T follicular helper cell (primary cell): ENCODE measurements at regions not wholly inside any gene's neighbourhood (a gene's known extent, or its start where the extent isn't known, plus 50 kb on each side); places are given as distances from the start of the nearest gene placed in this dataset.
"Not testable (repeated sequence)": the region's sequence is repeated elsewhere in the genome, so short reads cannot be mapped to it uniquely, and the experiment has no call there.

Source experiments
- DNase-seq: peaks from one replicate; pipeline ENCODE4 v3.0.0-alpha.2; 2020; ENCODE audit warnings: low read depth

DNA sequence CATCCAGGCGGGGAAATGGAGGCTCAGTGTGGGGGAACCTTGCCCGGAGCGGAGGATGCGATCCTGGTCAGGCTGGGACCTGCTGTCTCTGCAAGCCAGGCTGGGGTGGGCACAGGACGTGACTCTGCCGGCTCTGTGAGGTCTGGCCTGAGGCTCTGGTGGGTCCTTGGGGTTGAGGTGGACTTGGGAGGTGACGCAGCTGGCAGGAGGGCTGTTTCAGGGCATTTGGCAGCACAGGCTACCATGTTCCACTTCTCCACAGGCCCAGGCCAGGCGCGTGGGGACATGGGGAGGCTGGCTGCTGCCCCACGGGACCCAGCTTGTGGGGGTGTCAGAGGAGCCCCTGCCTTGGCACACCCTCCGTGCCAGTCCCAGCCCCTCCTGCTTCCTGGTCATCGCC is 1199.7 kb downstream of the BRD1 start:
- no peak for DNase-seq

DNA sequence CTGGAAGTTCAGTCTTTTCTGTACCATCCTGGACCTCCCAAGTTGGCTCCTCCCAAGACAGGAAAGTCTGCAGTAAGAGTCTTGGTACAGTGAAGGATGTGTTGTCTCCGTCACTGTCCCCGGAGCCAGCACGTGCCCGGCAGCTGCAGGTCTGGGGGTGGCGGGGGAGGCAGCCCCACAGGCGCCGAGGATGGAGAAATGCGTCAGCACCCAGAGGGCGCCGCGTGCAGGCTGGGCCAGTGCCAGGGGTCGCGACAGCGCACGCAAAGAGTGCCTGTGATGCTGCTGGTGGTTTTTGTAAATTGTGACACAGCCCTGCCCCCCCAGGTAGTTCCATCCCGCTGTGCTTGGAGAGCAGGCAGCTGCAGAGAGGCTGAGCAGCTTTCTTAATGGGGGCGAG is 1200.5 kb downstream of the BRD1 start:
- DNase-seq = no peak

GRCh38 chr22:48624401-48624800 is 1203.3 kb downstream of the BRD1 start:
- no peak for DNase-seq

- DNase-seq = no peak
Measured at GRCh38 chr22:48622891-48623545, 1204.7 kb downstream of the BRD1 start.

- DNase-seq = no peak
Measured at GRCh38 chr22:48621085-48621484, 1206.6 kb downstream of the BRD1 start.

GRCh38 chr22:48620460-48620859 is 1207.2 kb downstream of the BRD1 start:
- not testable (repeated sequence) for DNase-seq

GRCh38 chr22:48619721-48620120 is 1208.0 kb downstream of the BRD1 start:
- DNase-seq = no peak

GRCh38 chr22:48618326-48618725 is 1209.3 kb downstream of the BRD1 start:
- DNase-seq = no peak

DNA sequence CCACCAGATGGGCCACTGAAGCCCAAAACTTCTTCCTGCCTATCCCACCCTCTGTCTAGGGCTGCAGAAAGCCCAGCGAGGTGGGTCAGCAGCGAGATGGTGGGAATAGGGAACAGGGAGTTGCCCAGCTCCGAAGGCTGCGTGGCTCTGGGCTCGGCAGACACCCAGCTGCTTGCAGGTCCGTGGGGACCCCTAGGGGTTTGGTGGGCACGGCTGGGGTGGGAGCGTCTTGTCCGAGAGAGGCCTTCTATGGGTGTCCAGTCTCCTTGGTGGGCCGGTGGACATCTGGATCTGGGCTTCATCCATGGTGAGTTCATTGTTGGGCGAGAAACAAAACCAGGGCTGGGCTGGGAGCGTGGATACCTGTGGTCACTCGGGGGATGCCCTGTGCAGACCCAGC is 1211.0 kb downstream of the BRD1 start:
- DNase-seq = no peak

GRCh38 chr22:48615171-48616008 is 1212.3 kb downstream of the BRD1 start:
- no peak for DNase-seq

GRCh38 chr22:48613566-48614200 is 1214.0 kb downstream of the BRD1 start:
- no peak for DNase-seq

- DNase-seq = no peak
Measured at GRCh38 chr22:48612077-48612995, 1215.3 kb downstream of the BRD1 start.

DNA sequence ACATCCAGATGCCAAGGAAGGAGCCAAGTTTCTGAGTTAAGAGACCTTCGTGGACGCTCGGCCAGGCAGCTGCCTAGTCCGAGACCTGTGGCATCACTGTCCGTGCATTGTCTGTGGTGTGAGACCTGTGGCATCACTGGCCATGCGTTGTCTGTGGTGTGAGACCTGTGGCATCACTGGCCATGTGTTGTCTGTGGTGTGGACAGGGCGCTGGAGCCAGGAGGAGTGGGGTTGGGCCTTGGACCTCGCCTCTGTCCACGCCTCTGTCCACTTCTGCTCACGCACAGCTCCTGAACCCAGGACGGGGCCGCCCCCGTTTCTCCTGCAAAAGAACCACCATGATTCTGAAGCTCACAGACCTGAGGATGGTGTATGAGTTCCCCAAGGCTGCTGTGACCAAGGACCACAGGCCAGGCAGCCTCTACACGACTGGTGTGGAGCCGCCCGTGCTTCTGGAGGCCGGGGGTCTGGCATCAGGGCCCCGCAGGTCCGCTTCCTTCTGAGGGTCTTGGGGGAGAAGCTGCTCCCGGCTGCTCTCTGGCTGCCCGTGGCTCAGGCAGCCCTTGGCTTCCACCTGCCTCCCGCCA is 1218.3 kb downstream of the BRD1 start:
- DNase-seq = no peak

DNA sequence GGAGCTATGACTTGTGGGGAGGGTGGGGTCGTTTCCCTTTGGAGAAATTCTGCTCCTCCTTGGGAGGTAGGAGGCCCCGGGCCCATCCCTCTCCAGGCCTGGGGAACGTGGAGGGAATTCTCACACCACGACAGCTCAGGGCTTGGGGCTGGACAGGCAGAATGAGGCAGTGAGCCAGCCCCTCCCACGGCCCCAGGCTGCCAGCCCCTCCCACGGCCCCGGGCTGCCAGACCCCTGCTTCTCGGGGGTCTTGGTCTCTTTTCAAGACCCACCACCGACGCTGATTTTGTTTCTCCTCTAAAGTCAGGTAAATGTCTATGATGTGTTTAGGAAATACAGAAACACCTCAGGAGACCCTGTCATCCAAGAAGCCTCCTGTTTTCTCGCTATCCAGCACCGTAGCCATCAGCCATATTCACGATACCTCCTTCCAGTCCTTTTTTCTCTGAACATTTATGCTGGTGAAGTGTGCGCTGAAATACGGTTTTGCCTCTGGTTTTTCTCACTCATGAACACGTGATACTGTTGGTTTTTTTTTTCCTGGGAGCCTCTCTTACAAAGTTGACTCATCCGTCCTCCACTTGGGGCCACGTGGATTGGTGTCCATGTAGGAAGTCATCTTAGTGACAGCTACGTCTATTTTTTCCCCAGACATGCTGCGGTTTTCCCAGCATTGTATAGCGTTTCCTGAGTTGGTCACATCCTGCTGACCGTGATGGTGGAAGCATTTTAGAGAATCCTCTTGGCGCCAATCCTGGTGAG is 1219.6 kb downstream of the BRD1 start:
- DNase-seq = no peak

GRCh38 chr22:48606684-48607307 is 1220.9 kb downstream of the BRD1 start:
- no peak for DNase-seq

DNA sequence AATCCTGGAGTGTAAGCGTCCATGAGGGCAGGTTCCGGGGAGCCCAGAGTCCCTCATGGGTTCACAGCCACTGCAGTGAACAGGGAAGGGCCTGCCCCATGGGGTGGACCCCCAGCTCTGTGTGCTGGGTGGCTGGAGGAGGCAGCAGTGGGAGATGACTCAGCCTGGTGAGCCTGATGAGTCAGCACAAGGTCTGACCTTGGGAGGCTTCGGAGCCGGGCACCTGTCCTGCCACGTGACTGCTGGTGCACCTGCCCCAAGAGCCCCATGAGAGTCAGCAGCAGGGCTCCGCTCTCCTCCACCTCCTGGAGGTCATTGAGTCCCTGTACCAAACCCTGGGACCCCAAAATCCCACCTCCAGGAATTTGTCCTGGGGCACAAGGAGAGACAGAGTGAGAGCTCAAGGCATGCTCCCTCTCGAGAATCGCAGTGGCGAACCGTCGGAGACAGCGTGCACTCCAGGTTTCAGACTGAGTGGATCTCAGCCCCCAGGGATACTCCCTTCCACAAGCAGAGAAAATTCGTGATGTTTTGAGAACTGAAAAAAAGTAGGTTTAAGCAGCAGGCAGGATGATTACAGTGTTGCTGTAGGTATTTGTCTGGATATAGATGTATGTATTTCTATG is 1221.7 kb downstream of the BRD1 start:
- DNase-seq = no peak

- no peak for DNase-seq
Measured at GRCh38 chr22:48605125-48605524, 1222.5 kb downstream of the BRD1 start.

GRCh38 chr22:48603621-48604320 is 1223.9 kb downstream of the BRD1 start:
- no peak for DNase-seq
